ENCODE measurements at regions not wholly inside any gene's neighbourhood (a gene's known extent, or its start where the extent isn't known, plus 50 kb on each side); places are given as distances from the start of the nearest gene placed in this dataset.

DNA sequence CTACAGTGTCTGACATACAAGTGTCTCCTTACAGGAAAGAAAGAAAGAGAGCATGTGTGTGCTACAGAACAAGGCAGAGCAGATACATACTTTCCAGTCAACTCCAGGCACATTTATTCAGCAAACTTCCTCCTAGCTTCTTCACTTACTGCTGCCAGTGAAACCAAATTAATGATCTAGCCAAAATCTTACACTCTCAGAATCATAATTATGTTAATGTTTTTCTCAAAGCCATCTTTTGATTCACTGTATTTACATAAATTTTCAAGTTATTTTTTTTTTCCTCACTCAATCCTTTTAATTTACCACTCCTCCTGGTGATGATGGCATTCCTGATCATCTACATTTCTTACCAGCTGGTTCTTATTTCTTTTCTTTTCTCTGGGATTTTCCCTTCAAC is 326.7 kb downstream of the IGSF11 start:
- TF ChIP-seq TAF1 (IDR thresholded peaks at IDR 0.05; ENCODE audit: borderline replicate concordance, insufficient read depth, low read length): no peak
- TF ChIP-seq POLR2AphosphoS5 (IDR thresholded peaks at IDR 0.05; ENCODE audit: low read depth, low read length): no peak
- TF ChIP-seq, protein P1, sequence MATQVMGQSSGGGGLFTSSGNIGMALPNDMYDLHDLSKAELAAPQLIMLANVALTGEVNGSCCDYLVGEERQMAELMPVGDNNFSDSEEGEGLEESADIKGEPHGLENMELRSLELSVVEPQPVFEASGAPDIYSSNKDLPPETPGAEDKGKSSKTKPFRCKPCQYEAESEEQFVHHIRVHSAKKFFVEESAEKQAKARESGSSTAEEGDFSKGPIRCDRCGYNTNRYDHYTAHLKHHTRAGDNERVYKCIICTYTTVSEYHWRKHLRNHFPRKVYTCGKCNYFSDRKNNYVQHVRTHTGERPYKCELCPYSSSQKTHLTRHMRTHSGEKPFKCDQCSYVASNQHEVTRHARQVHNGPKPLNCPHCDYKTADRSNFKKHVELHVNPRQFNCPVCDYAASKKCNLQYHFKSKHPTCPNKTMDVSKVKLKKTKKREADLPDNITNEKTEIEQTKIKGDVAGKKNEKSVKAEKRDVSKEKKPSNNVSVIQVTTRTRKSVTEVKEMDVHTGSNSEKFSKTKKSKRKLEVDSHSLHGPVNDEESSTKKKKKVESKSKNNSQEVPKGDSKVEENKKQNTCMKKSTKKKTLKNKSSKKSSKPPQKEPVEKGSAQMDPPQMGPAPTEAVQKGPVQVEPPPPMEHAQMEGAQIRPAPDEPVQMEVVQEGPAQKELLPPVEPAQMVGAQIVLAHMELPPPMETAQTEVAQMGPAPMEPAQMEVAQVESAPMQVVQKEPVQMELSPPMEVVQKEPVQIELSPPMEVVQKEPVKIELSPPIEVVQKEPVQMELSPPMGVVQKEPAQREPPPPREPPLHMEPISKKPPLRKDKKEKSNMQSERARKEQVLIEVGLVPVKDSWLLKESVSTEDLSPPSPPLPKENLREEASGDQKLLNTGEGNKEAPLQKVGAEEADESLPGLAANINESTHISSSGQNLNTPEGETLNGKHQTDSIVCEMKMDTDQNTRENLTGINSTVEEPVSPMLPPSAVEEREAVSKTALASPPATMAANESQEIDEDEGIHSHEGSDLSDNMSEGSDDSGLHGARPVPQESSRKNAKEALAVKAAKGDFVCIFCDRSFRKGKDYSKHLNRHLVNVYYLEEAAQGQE (IDR thresholded peaks at IDR 0.05; ENCODE audit: insufficient read depth in 1 of 2, low read depth in 2 of 2, low read length in 2 of 2): no peak
- no peak for TF ChIP-seq FOXP2 (optimal IDR thresholded peaks at IDR 0.05; ENCODE audit: borderline replicate concordance, extremely low read depth, extremely low read length, insufficient read depth)
- TF ChIP-seq SIN3A (IDR thresholded peaks at IDR 0.05; ENCODE audit: borderline replicate concordance, insufficient read depth, low read length): no peak

DNA sequence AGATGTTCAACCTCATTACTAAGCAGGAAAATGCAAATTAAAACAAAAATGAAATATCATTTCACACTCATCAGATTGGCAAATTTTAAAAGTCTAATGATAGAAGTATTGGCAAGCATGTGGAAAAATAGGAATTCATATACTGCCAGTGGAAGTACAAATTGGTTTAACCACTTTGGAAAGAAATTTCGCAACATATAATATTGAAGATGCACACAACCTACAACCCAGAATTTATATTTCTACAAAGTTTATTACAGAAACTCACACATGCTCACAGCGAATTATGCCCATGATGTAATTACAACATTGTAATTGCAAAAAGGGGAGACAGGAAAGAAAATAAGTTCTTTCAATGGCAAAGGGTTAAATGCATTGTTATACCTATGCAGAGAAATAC is 324.1 kb downstream of the IGSF11 start:
- TF ChIP-seq, protein P1 (IDR thresholded peaks at IDR 0.05; ENCODE audit: insufficient read depth in 1 of 2, low read depth in 2 of 2, low read length in 2 of 2): no peak
- no peak for TF ChIP-seq FOXP2 (optimal IDR thresholded peaks at IDR 0.05; ENCODE audit: borderline replicate concordance, extremely low read depth, extremely low read length, insufficient read depth)
- TF ChIP-seq TAF1 (IDR thresholded peaks at IDR 0.05; ENCODE audit: borderline replicate concordance, insufficient read depth, low read length): no peak
- TF ChIP-seq POLR2AphosphoS5 (IDR thresholded peaks at IDR 0.05; ENCODE audit: low read depth, low read length): no peak

DNA sequence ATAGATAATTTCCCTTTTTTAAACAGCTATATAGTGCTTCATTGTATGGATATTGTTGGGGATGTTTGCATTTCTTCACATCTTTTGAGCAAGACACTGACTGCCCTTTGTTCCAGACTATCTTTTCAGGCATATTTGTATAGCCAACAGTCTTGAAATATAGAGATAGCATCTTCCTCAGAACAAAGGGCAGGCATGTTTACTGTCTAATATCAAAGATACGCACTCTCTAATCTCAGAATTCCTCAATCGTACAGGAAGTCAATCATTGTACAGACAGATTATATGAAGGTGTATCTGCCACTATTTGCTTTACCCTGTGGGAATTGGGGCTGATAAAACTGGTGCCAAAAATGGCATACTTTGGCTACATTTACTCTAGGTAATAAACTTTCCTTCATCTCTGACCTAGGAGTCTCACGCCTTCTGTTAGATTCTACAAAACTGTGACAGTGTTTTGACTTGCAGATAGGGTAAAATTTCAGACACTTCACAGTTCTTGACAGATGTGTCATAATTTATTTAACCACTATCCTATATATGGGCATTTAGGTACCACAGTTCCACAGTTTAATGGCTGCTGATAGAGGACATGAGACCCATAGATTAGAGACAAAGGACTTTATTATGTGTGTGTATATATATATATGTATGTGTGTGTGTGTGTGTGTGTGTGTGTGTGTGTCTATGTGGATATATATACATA is 321.0 kb downstream of the IGSF11 start:
- TF ChIP-seq TAF1 (IDR thresholded peaks at IDR 0.05; ENCODE audit: borderline replicate concordance, insufficient read depth, low read length) (no peak), POLR2AphosphoS5 (IDR thresholded peaks at IDR 0.05; ENCODE audit: low read depth, low read length) (no peak), SIN3A (IDR thresholded peaks at IDR 0.05; ENCODE audit: borderline replicate concordance, insufficient read depth, low read length) (no peak), FOXP2 (optimal IDR thresholded peaks at IDR 0.05; ENCODE audit: borderline replicate concordance, extremely low read depth, extremely low read length, insufficient read depth) (no peak)
- TF ChIP-seq, protein P1 (IDR thresholded peaks at IDR 0.05; ENCODE audit: insufficient read depth in 1 of 2, low read depth in 2 of 2, low read length in 2 of 2): no peak

DNA sequence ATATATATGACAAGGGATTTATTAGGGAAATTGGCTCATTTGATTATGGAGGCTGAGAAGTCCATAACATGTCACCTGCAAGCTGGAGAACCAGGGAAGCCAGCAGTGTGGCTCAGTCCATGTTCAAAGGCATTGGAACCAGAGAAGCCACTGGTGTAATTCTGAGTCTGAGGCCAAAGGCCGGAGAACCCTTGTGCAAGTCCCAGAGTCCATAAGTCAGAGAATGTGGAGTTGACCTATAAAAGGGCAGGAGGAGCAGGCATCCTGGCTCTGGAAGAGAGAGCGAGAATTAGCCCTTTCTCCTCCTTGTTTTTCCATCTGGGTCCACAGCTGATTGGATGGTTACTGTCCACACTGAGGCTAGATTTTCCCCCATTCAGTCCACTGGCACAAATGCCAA is 319.8 kb downstream of the IGSF11 start:
- no peak for TF ChIP-seq FOXP2 (optimal IDR thresholded peaks at IDR 0.05; ENCODE audit: borderline replicate concordance, extremely low read depth, extremely low read length, insufficient read depth)
- TF ChIP-seq, protein P1 (IDR thresholded peaks at IDR 0.05; ENCODE audit: insufficient read depth in 1 of 2, low read depth in 2 of 2, low read length in 2 of 2): no peak

DNA sequence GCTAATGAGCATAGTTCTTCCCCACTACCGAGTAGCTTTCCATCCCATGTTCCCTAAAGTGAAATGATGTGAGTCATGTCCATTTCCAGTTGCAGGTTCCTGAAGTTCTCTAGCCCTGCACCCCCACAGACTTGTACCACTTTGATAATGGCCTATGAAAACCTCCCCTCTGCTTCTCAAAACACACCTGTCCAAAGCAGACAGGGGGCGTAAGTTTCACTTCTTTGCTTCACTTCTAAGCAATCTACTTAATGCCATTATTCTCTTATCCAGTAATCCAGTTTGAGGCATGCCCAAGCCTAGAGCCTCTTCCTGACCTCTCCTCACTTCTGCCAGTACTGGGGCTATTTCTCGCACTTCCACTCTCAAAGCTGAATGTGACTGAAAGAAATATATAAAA is 305.1 kb downstream of the IGSF11 start:
- TF ChIP-seq FOXP2 (optimal IDR thresholded peaks at IDR 0.05; ENCODE audit: borderline replicate concordance, extremely low read depth, extremely low read length, insufficient read depth) (no peak), TAF1 (IDR thresholded peaks at IDR 0.05; ENCODE audit: borderline replicate concordance, insufficient read depth, low read length) (no peak), POLR2AphosphoS5 (IDR thresholded peaks at IDR 0.05; ENCODE audit: low read depth, low read length) (no peak), SIN3A (IDR thresholded peaks at IDR 0.05; ENCODE audit: borderline replicate concordance, insufficient read depth, low read length) (no peak)
- TF ChIP-seq, protein P1 (IDR thresholded peaks at IDR 0.05; ENCODE audit: insufficient read depth in 1 of 2, low read depth in 2 of 2, low read length in 2 of 2): no peak

Data from PFSK-1 (cell line).